ENCODE measurements at regions not wholly inside any gene's neighbourhood (a gene's known extent, or its start where the extent isn't known, plus 50 kb on each side); places are given as distances from the start of the nearest gene placed in this dataset.

DNA sequence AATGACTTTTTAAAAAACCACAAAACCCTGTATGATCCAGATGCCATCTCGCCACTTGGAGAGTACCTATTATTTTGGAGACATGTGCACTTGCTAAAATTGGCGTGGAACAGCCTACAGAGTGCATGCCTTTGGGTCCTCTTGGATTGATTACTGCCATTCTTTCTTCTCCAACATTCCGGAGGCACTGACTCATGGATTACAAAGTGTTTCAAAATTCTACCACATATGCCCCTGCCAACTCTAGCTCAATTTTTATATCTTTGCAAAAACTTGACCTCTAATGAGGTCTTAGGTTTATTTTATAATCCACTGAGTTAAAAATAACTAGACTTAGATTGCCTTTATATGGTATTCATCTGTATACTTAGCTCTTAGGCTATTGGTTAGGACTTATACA lies 55.8 kb upstream of the KIF5B start:
- TF ChIP-seq, protein P1, sequence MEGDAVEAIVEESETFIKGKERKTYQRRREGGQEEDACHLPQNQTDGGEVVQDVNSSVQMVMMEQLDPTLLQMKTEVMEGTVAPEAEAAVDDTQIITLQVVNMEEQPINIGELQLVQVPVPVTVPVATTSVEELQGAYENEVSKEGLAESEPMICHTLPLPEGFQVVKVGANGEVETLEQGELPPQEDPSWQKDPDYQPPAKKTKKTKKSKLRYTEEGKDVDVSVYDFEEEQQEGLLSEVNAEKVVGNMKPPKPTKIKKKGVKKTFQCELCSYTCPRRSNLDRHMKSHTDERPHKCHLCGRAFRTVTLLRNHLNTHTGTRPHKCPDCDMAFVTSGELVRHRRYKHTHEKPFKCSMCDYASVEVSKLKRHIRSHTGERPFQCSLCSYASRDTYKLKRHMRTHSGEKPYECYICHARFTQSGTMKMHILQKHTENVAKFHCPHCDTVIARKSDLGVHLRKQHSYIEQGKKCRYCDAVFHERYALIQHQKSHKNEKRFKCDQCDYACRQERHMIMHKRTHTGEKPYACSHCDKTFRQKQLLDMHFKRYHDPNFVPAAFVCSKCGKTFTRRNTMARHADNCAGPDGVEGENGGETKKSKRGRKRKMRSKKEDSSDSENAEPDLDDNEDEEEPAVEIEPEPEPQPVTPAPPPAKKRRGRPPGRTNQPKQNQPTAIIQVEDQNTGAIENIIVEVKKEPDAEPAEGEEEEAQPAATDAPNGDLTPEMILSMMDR (IDR thresholded peaks at IDR 0.05) = no peak
- TF ChIP-seq ZFX (IDR thresholded peaks at IDR 0.05; ENCODE audit: borderline replicate concordance) = no peak

Data from 22Rv1 (cell line).